Left kidney (tissue), 1 donor: ENCODE measurements at regions not wholly inside any gene's neighbourhood (a gene's known extent, or its start where the extent isn't known, plus 50 kb on each side); places are given as distances from the start of the nearest gene placed in this dataset.

Experiments
- DNase-seq: peaks from one replicate; pipeline ENCODE4 v3.0.0-alpha.2; 2013

- DNase-seq = no peak
Observed at GRCh38 chr10:10326116-10326515, 691.6 kb upstream of the CELF2 start.

DNA sequence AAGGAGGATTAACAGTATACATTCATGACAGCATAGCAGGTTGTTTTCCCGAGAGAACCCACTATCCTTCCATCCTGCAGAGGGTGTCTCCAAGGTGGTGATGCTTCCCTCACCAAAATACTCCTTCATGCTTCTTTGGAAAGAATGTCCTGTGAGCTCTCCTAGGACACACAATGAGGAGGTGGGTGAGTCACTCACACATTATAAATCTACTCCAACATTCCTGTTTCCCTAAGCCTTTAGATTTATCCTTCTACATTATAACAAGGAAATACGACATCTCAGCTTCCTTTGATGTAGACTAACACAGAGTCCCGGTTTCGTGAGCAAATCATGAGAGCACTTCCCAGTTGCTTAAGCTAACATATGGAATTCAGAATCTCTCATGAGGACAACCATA, 689.7 kb upstream of the CELF2 start:
- no peak for DNase-seq

GRCh38 chr10:10330418-10330817, 687.3 kb upstream of the CELF2 start:
- no peak for DNase-seq

- no peak for DNase-seq
Observed at GRCh38 chr10:10332786-10333185, 684.9 kb upstream of the CELF2 start.

DNA sequence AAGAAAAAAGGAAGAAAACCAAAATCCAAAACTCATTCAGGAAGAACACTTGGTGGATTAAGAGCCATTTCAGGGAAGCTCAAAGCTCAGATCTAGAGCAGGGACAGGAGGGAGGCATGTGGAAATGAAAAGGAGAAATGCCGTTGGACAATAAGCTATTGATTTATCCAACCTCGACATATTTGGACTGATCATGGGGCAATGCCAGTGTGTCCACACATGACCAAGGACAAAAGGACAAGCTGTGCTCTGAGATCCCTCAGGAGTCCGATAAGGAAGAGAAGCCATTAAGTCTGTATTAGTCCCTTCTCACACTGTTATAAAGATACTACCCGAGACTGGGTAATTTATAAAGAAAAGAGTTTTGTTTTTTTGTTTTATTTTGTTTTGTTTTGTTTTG, 684.0 kb upstream of the CELF2 start:
- no peak for DNase-seq

DNA sequence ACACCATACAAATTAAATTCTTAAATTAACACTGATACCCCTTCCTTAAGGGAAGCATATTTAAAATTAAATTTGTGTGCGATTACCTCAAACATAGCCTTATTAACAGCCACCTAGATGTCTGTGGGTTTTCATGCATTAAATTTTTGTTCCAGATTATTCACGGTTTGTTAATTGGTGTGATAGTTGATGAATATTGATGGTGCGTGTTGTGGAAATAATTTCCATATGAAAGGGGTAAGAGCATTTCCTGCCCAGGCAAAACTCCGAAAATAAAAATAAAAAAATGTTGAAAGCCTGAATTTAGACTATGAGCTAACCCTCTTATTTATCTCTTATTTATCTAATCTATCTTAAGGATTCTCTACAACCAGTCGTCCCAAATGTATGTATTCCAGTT, 679.3 kb upstream of the CELF2 start:
- DNase-seq = no peak

- no peak for DNase-seq
Observed at GRCh38 chr10:10346390-10347150, 671.1 kb upstream of the CELF2 start.

DNA sequence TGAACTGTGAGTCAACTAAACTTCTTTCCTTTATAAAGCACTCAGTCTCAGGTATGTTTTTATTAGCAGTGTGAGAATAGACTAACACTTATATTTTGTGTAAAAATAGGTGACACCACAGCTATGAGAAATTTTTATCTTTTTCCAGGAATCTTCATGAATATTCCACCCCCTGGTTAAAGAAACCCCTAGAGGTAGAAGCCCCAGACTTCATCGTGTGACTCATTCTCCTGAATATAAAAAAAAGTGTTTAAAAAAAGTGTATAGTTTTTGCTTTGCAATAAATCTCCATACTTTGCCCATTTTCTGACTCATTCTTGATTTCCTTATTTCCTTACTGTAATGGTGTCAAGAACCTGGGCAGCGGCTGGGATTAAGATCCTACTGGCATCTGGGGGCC, 667.6 kb upstream of the CELF2 start:
- DNase-seq = no peak

GRCh38 chr10:10351451-10351850, 666.2 kb upstream of the CELF2 start:
- DNase-seq = no peak

DNA sequence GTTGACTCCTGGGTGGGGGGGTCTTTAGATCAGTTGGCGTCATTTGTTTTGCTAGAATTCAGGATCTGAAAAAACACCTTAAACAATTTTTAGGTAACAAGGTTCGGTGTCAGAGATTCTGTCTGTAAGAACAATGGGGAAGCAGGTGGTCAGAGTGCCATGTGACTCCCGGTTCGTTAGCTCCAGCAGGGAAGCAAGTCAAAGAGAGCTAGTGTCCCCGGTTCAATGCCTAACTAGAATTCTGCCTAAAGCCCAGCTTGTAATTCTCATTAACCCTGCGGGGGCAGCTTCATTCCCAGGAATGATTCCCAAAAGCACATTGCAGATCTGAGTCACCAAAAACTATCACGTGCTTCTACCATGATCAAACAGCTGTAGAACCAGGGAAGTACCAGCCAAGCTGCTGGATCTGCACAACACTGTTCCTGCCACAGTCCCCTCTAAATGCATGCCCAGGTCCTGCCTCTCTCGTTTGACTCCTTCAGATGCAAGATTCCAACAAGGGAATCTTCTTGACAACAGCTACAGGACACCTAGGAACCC, 664.3 kb upstream of the CELF2 start:
- no peak for DNase-seq

- DNase-seq = no peak
Observed at GRCh38 chr10:10359263-10359662, 658.4 kb upstream of the CELF2 start.

GRCh38 chr10:10361301-10361885, 656.3 kb upstream of the CELF2 start:
- no peak for DNase-seq

GRCh38 chr10:10362800-10363199, 654.9 kb upstream of the CELF2 start:
- DNase-seq = no peak

DNA sequence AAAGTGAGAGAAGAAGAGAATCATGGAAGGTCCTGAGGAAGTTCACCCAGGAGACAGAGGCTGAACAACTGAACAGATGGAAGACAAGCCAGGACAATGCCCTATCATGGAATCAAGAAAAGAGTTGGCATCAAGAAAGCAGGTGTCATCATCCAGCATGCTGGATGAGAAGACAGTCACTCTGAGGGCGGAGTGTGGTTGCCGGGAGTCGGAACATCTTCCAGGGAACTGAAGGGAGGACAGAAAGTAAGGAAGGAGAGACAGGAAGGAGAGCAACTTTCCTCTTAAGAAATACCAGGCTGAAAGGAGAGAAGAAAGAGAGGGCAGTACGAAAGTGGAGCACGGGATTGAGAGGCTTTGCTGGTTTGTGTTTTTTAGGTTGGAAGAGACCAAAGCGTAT, 654.5 kb upstream of the CELF2 start:
- DNase-seq = no peak

GRCh38 chr10:10364902-10365301, 652.8 kb upstream of the CELF2 start:
- no peak for DNase-seq

DNA sequence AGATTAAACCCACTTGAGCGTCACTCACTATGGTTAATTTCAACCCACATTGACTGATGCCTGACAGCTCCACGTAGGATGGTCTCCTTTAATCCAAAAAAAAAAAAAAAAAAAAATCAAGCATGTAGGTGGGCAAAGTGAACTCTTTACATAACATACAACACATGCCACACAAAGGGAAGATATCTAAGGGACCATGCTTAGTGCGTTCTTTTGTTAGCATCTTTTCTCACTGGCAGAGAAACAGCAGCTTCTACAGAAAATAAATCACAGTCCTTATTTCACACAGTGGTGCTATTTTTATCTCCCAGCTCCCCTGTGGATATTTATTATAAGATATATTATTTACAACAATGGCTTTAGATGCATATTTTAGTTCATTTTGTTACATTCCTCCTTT, 652.0 kb upstream of the CELF2 start:
- no peak for DNase-seq

DNA sequence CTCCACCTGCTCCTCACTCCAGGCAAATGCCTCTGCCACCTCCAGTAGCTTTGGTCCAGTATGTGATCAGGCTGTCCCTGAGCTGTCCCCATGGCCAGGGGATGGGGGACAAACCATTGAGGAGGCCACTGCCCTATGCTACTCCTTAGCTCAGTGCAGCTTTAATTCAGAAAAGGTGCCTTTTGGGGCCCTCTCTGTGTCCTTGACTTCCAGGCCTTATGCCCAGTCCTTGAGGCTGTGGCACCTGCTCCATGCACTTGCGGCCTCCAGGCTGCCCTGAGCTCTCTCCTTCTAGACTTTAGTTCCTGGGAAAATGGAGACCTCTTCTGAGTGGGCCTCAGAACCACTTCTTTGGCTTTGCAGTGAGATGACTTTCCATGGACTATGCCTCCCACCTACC, 650.8 kb upstream of the CELF2 start:
- no peak for DNase-seq

DNA sequence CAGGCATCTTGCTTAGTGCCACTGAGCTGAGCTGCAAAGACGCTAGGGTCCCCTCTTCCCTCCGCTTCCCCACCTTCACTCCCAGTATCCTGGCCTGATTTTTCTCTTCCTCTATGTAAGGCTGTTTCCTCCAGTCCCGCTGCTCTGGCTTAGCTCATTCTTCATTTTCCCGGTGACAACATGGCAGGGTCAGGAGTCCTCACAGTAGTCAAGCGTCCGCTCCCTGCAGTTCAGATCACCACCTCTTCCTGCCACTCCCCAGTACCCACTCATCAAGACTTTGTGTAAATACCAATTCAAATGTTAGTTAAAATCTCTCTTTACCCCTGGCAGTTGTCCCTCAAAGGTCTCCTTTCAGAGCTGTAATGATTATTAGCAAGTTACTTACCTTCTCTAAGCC, 650.4 kb upstream of the CELF2 start:
- DNase-seq = no peak

- DNase-seq = no peak
Observed at GRCh38 chr10:10368951-10369576, 648.6 kb upstream of the CELF2 start.

- no peak for DNase-seq
Observed at GRCh38 chr10:10385831-10386230, 631.8 kb upstream of the CELF2 start.

DNA sequence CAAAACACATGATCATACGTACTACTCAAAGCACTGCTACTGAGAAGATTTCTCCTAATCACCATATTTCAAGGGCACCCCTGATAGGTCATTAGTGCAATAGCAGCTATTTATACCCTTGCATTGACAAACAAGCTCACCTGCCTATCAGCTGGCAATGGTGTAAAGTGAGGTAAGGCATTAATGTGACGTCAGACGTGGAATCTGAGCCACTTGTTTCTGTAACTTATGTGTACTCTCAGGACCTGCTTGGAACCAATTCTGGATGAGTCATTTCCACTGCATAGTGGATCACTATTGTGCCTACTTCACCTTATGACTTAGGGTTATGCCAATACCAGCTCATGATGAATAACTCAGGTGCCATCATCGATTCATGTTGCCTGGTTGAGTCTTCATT, 628.5 kb upstream of the CELF2 start:
- no peak for DNase-seq

DNA sequence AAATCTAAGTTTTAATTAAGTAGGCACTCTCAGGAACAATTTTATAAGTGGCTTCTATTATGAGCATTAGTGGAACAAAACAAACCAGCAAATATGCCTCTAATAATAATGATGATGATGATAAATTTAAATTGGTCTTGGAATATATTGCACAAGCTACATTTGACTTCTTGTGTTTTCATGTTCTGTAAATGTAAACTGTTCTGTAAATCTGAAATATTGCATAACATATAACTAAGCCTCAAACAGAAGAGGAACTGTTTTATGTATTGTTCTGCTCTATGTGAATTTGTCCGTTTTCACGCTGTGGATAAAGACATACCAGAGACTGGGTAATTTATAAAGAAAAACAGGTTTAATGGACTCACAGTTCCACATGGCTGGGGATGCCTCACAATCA, 625.2 kb upstream of the CELF2 start:
- no peak for DNase-seq

GRCh38 chr10:10394933-10395658, 622.6 kb upstream of the CELF2 start:
- DNase-seq = no peak
